GM23338 (cell line): ENCODE measurements at regions not wholly inside any gene's neighbourhood (a gene's known extent, or its start where the extent isn't known, plus 50 kb on each side); places are given as distances from the start of the nearest gene placed in this dataset.

ENCODE experiments used
- ATAC-seq: fragments of 200-7000 bp; cut with Tn5 transposase; 3 replicates; pipeline ENCODE4 v1.9.1; 2020
- DNase-seq: peaks from one replicate; pipeline ENCODE4 v3.0.0-alpha.2; 2015; ENCODE audit warnings: low spot score
- H2AFZ ChIP-seq: fragments of 200-600 bp; sonication (generic); 2 replicates; pipeline ENCODE4 v1.8.0; 2016; ENCODE audit warnings: antibody characterized with exemption, mild to moderate bottlenecking, moderate library complexity
- H3F3A ChIP-seq: fragments of 200-600 bp; sonication (generic); replicated peaks from 2 replicates; pipeline ENCODE4 v1.8.0; 2017; ENCODE audit warnings: antibody characterized with exemption, mixed run types, low read depth
- H3K27ac ChIP-seq: fragments of 200-600 bp; sonication (generic); 2 replicates; pipeline ENCODE4 v1.6.1; 2016; ENCODE audit warnings: low read depth
- H3K27me3 ChIP-seq: fragments of 200-600 bp; sonication (generic); 2 replicates; pipeline ENCODE4 v1.8.0; 2016; ENCODE audit warnings: mild to moderate bottlenecking, mixed run types, moderate library complexity; ENCODE audit not compliant: insufficient read depth
- H3K36me3 ChIP-seq: fragments of 200-600 bp; sonication (generic); 2 replicates; pipeline ENCODE4 v1.8.0; 2016; ENCODE audit warnings: mild to moderate bottlenecking; ENCODE audit not compliant: insufficient read depth
- H3K4me1 ChIP-seq: fragments of 200-600 bp; sonication (generic); 2 replicates; pipeline ENCODE4 v1.8.0; 2016; ENCODE audit warnings: mild to moderate bottlenecking, moderate library complexity; ENCODE audit not compliant: insufficient read depth
- H3K4me2 ChIP-seq: fragments of 200-600 bp; sonication (generic); 2 replicates; pipeline ENCODE4 v1.7.1; 2017; ENCODE audit warnings: mixed run types
- H3K4me3 ChIP-seq: fragments of 200-600 bp; sonication (generic); 2 replicates; pipeline ENCODE4 v1.6.1; 2016; ENCODE audit warnings: mixed run types
- H3K79me2 ChIP-seq: fragments of 200-600 bp; sonication (generic); replicated peaks from 2 replicates; pipeline ENCODE4 v1.8.0; 2017; ENCODE audit warnings: mild to moderate bottlenecking; ENCODE audit not compliant: insufficient read depth
- H3K9me2 ChIP-seq: fragments of 200-600 bp; sonication (generic); 2 replicates; pipeline ENCODE4 v1.8.0; 2017; ENCODE audit not compliant: insufficient read depth
- H4K20me1 ChIP-seq: fragments of 200-600 bp; sonication (generic); replicated peaks from 2 replicates; pipeline ENCODE4 v1.8.0; 2017; ENCODE audit warnings: mild to moderate bottlenecking; ENCODE audit not compliant: insufficient read depth
- H3K27ac Mint-ChIP-seq: 2 replicates; pipeline ENCODE4 v1.8.0; 2020; ENCODE audit warnings: inconsistent platforms, mild to moderate bottlenecking, moderate library complexity, mixed read lengths
- H3K27me3 Mint-ChIP-seq: 3 replicates; pipeline ENCODE4 v1.8.0; 2022; ENCODE audit warnings: low read depth, mild to moderate bottlenecking, moderate library complexity, mixed read lengths, inconsistent platforms; ENCODE audit not compliant: insufficient read depth, poor library complexity
- H3K36me3 Mint-ChIP-seq: 3 replicates; pipeline ENCODE4 v1.8.0; 2021; ENCODE audit warnings: low read depth, mild to moderate bottlenecking, inconsistent platforms, moderate library complexity, mixed read lengths
- H3K4me1 Mint-ChIP-seq: 3 replicates; pipeline ENCODE4 v1.8.0; 2020; ENCODE audit warnings: mild to moderate bottlenecking, inconsistent platforms, mixed read lengths
- H3K4me3 Mint-ChIP-seq: 3 replicates; pipeline ENCODE4 v1.8.0; 2021; ENCODE audit warnings: moderate library complexity, mild to moderate bottlenecking, inconsistent platforms, mixed read lengths
- H3K9me3 Mint-ChIP-seq: 3 replicates; pipeline ENCODE4 v1.8.0; 2020; ENCODE audit warnings: moderate library complexity, mild to moderate bottlenecking, inconsistent platforms, mixed read lengths
- CREB1 ChIP-seq: fragments of 250-450 bp; sonication (Bioruptor Pico); IDR thresholded peaks from 2 replicates; pipeline ENCODE4 v1.5.0; 2020; ENCODE audit warnings: low read depth, mild to moderate bottlenecking, moderate library complexity
- CTCF ChIP-seq, 2 experiments: fragments of 200-600 bp in 1 of 2; sonication (generic) in 1 of 2; conservative IDR thresholded peaks; 2 replicates each; pipeline versions ENCODE4 v1.5.1 to v1.6.1; 2016 to 2017; ENCODE audit warnings: antibody characterized with exemption in 2 of 2, low read depth in 2 of 2, mild to moderate bottlenecking in 2 of 2, moderate library complexity in 1 of 2
- ETS1 ChIP-seq: IDR thresholded peaks from 2 replicates; pipeline ENCODE4 v1.6.1; 2016; ENCODE audit warnings: antibody characterized with exemption
- EZH2 ChIP-seq: fragments of 200-600 bp; sonication (generic); IDR thresholded peaks from one replicate; pipeline ENCODE4 v1.8.0; 2017; ENCODE audit warnings: antibody characterized with exemption, mild to moderate bottlenecking, low read depth; ENCODE audit not compliant: unreplicated experiment
- EZH2phosphoT487 ChIP-seq: fragments of 200-600 bp; sonication (generic); IDR thresholded peaks from one replicate; pipeline ENCODE4 v1.8.1; 2018; ENCODE audit warnings: antibody characterized with exemption; ENCODE audit not compliant: unreplicated experiment
- JUNB ChIP-seq: IDR thresholded peaks from one replicate; pipeline ENCODE4 v1.6.1; 2016; ENCODE audit warnings: antibody characterized with exemption; ENCODE audit not compliant: unreplicated experiment
- NANOG ChIP-seq: IDR thresholded peaks from 2 replicates; pipeline ENCODE4 v1.6.1; 2016; ENCODE audit warnings: antibody characterized with exemption, borderline replicate concordance
- POLR2AphosphoS5 ChIP-seq: IDR thresholded peaks from 2 replicates; pipeline ENCODE4 v1.6.1; 2016; ENCODE audit warnings: antibody characterized with exemption, low read depth
- REST ChIP-seq: IDR thresholded peaks from one replicate; pipeline ENCODE4 v1.6.1; 2018; ENCODE audit warnings: antibody characterized with exemption; ENCODE audit not compliant: unreplicated experiment
- STAT1 ChIP-seq: IDR thresholded peaks from one replicate; pipeline ENCODE4 v1.6.1; 2016; ENCODE audit warnings: antibody characterized with exemption; ENCODE audit not compliant: unreplicated experiment
- ZNF114 ChIP-seq: fragments of 250-450 bp; sonication (Bioruptor Pico); IDR thresholded peaks from 2 replicates; pipeline ENCODE4 v1.5.0; 2020; ENCODE audit warnings: mild to moderate bottlenecking, moderate library complexity
- ZNF331 ChIP-seq: fragments of 250-450 bp; sonication (Bioruptor Pico); IDR thresholded peaks from 2 replicates; pipeline ENCODE4 v1.5.0; 2020; ENCODE audit warnings: low read depth, mild to moderate bottlenecking, moderate library complexity

- TF ChIP-seq STAT1 (no peak), POLR2AphosphoS5 (no peak), EZH2 (no peak), ETS1 (no peak), CTCF (conservative IDR thresholded peaks at IDR 0.05; ENCODE audit: low read depth in 2 of 2) (no peak), REST (no peak), NANOG (no peak), CREB1 (no peak)
Measured at GRCh38 chr1:238177960-238178645, 287.4 kb upstream of the ZP4 start (continued).

- H3K9me2 ChIP-seq: peaks cover 10% of the 10 kb centered on the region
- no peak overlapping the region for H2AFZ ChIP-seq
- peaks cover 19% of the 10 kb centered on the region for H3K4me1 ChIP-seq
- H3K27ac Mint-ChIP-seq: no peak overlapping the region
- H3K36me3 Mint-ChIP-seq: peaks cover 13% of the 10 kb centered on the region
- H3K79me2 ChIP-seq: no peaks in the 10 kb centered on the region
- H3K9me3 Mint-ChIP-seq: peaks cover 2% of the 10 kb centered on the region; the same call in 2 of the 3 replicates
- H3K36me3 ChIP-seq: no peaks in the 10 kb centered on the region
- H3K4me1 Mint-ChIP-seq: peaks cover 22% of the 10 kb centered on the region
- no peaks in the 10 kb centered on the region for H3F3A ChIP-seq
- H3K4me3 Mint-ChIP-seq: no peak overlapping the region
- H3K27ac ChIP-seq: peak overlapping the region; percentile 32; the same call in 1 of the 2 replicates
- no peak overlapping the region for H3K4me2 ChIP-seq
- DNase-seq (no peak), ATAC-seq (no peak)
- no peaks in the 10 kb centered on the region for H4K20me1 ChIP-seq
- no peaks in the 10 kb centered on the region for H3K27me3 ChIP-seq
- H3K4me3 ChIP-seq: no peak overlapping the region
- peaks cover 6% of the 10 kb centered on the region for H3K27me3 Mint-ChIP-seq
- no peak for TF ChIP-seq JUNB
- no peak for TF ChIP-seq EZH2
- no peak for TF ChIP-seq STAT1
- no peak for TF ChIP-seq ZNF114 (CRISPR knock-in tag)
- no peak for TF ChIP-seq EZH2phosphoT487
- TF ChIP-seq ZNF331 (CRISPR knock-in tag): no peak
- no peak for TF ChIP-seq ETS1
- TF ChIP-seq POLR2AphosphoS5: no peak
- TF ChIP-seq CTCF (conservative IDR thresholded peaks at IDR 0.05; ENCODE audit: low read depth in 2 of 2): no peak
- TF ChIP-seq REST: no peak
- TF ChIP-seq CREB1: no peak
Measured at GRCh38 chr1:238177351-238177750, 286.6 kb upstream of the ZP4 start.
